SK-N-SH treated with all-trans-retinoic acid at 6 μM for 48 hours (cell line): ENCODE measurements at regions not wholly inside any gene's neighbourhood (a gene's known extent, or its start where the extent isn't known, plus 50 kb on each side); places are given as distances from the start of the nearest gene placed in this dataset.
"Not testable (repeated sequence)": the region's sequence is repeated elsewhere in the genome, so short reads cannot be mapped to it uniquely, and the experiment has no call there.

Experiments
- ATAC-seq: fragments of 200-7000 bp; cut with Tn5 transposase; 3 replicates; pipeline ENCODE4 v1.9.1; 2020; ENCODE audit warnings: mild to moderate bottlenecking, moderate library complexity
- ESRRG ChIP-seq: fragments of 250-450 bp; sonication (Bioruptor Pico); IDR thresholded peaks from 2 replicates; pipeline ENCODE4 v1.6.1; 2021; ENCODE audit warnings: mild to moderate bottlenecking
- PPARA ChIP-seq: fragments of 250-450 bp; sonication (Bioruptor Pico); IDR thresholded peaks from 2 replicates; pipeline ENCODE4 v1.5.0; 2020; ENCODE audit warnings: mild to moderate bottlenecking, borderline replicate concordance
- RARB ChIP-seq: fragments of 250-450 bp; sonication (Bioruptor Pico); IDR thresholded peaks from 2 replicates; pipeline ENCODE4 v1.8.0; 2021; ENCODE audit warnings: mild to moderate bottlenecking, moderate library complexity
- SNAI2 ChIP-seq: fragments of 250-450 bp; sonication (Bioruptor Pico); IDR thresholded peaks from 2 replicates; pipeline ENCODE4 v1.5.0; 2020; ENCODE audit warnings: mild to moderate bottlenecking, moderate library complexity
- TOX ChIP-seq: fragments of 250-450 bp; sonication (Bioruptor Pico); IDR thresholded peaks from 2 replicates; pipeline ENCODE4 v1.8.0; 2021; ENCODE audit warnings: mild to moderate bottlenecking, moderate library complexity, borderline replicate concordance
- ZFP3 ChIP-seq: fragments of 250-450 bp; sonication (Bioruptor Pico); IDR thresholded peaks from 2 replicates; pipeline ENCODE4 v1.5.0; 2020; ENCODE audit warnings: mild to moderate bottlenecking, moderate library complexity
- ZFP30 ChIP-seq: fragments of 450-650 bp; formaldehyde crosslinking; IDR thresholded peaks from 2 replicates; pipeline ENCODE4 v1.5.0; 2022; ENCODE audit warnings: mild to moderate bottlenecking, moderate library complexity
- TF ChIP-seq, protein P1 (sequence below): fragments of 250-450 bp; sonication (Bioruptor Pico); IDR thresholded peaks from 2 replicates; pipeline ENCODE4 v1.5.1; 2020; ENCODE audit warnings: low read depth, mild to moderate bottlenecking, moderate library complexity
- TF ChIP-seq, protein P2 (sequence below): fragments of 250-450 bp; sonication (Bioruptor Pico); IDR thresholded peaks from 2 replicates; pipeline ENCODE4 v1.8.0; 2020; ENCODE audit warnings: mild to moderate bottlenecking, moderate library complexity, borderline replicate concordance
- TF ChIP-seq, protein P3 (sequence below): fragments of 250-450 bp; sonication (Bioruptor Pico); IDR thresholded peaks from 2 replicates; pipeline ENCODE4 v1.8.0; 2021; ENCODE audit warnings: low read depth, mild to moderate bottlenecking, moderate library complexity, borderline replicate concordance
- TF ChIP-seq, protein P4 (sequence below): fragments of 250-450 bp; sonication (Bioruptor Pico); IDR thresholded peaks from 2 replicates; pipeline ENCODE4 v1.5.0; 2020; ENCODE audit warnings: mild to moderate bottlenecking, moderate library complexity

DNA sequence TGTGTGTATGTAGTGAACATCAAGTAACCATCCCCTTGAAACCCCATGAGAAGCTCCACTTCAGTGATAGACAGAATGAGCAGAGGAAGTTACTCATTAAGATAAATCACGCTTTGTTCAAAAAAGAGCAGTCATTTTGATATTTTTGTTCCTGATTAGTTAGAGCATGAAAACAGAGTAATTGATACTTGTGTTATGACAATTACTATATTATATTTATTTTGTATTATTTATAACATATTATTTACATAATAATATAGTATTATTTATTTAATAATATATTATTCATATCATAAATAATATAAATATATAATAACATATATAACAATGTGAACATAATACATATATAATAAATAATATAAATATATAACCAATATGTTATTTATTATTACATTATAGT lies 580.9 kb downstream of the SOX5 start:
- no peak for ATAC-seq
- TF ChIP-seq, protein P1, sequence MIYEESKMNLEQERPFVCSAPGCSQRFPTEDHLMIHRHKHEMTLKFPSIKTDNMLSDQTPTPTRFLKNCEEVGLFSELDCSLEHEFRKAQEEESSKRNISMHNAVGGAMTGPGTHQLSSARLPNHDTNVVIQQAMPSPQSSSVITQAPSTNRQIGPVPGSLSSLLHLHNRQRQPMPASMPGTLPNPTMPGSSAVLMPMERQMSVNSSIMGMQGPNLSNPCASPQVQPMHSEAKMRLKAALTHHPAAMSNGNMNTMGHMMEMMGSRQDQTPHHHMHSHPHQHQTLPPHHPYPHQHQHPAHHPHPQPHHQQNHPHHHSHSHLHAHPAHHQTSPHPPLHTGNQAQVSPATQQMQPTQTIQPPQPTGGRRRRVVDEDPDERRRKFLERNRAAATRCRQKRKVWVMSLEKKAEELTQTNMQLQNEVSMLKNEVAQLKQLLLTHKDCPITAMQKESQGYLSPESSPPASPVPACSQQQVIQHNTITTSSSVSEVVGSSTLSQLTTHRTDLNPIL (CRISPR knock-in tag): no peak
- no peak for TF ChIP-seq SNAI2 (CRISPR knock-in tag)
- TF ChIP-seq, all 23 proteins: peak for 0

DNA sequence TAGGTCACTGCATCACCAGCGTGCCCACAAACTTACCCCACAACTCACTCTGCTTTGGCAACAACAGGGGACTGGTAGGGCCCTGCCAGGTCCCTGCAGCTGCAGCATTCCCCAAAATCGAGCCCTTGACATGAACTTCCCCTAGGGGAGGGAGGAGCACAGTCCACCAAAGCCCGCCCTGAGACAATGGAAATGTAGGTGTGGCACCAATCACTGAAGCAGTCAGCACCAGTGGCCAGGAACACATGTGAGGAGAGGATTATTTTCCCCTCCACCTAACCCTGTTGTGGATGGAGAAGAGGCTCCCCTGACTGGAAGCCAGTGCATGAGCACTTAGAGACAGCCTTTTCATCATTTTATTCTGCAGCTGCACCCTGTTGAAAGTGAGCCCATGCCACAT lies 573.8 kb downstream of the SOX5 start:
- TF ChIP-seq TOX (CRISPR knock-in tag) (no peak), PPARA (CRISPR knock-in tag) (no peak)
- TF ChIP-seq, protein P2, sequence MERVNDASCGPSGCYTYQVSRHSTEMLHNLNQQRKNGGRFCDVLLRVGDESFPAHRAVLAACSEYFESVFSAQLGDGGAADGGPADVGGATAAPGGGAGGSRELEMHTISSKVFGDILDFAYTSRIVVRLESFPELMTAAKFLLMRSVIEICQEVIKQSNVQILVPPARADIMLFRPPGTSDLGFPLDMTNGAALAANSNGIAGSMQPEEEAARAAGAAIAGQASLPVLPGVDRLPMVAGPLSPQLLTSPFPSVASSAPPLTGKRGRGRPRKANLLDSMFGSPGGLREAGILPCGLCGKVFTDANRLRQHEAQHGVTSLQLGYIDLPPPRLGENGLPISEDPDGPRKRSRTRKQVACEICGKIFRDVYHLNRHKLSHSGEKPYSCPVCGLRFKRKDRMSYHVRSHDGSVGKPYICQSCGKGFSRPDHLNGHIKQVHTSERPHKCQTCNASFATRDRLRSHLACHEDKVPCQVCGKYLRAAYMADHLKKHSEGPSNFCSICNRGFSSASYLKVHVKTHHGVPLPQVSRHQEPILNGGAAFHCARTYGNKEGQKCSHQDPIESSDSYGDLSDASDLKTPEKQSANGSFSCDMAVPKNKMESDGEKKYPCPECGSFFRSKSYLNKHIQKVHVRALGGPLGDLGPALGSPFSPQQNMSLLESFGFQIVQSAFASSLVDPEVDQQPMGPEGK (CRISPR knock-in tag): no peak
- no peak for ATAC-seq

DNA sequence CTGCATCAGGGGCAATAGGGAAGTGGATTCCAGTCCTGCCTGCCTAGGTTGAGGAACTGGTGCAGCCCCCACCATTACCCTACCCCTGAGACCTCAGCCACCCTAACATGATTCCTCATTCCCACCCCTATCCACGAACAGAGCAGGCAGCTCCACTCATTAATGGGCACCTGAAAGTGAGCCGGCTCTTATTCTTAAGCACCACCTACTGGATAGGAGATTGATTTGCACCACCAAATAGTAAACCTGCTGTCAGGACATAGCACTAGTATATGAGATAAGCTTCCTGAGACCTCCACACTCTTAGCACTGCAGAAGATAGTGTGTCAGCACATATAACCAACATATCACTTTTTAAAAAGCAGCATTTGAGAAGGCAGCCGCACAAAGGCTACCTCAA lies 573.2 kb downstream of the SOX5 start:
- ATAC-seq: no peak
- TF ChIP-seq PPARA (CRISPR knock-in tag) (no peak), ZFP3 (CRISPR knock-in tag) (no peak), TOX (CRISPR knock-in tag) (no peak), SNAI2 (CRISPR knock-in tag) (no peak), RARB (no peak), ESRRG (no peak)
- TF ChIP-seq, protein P3, sequence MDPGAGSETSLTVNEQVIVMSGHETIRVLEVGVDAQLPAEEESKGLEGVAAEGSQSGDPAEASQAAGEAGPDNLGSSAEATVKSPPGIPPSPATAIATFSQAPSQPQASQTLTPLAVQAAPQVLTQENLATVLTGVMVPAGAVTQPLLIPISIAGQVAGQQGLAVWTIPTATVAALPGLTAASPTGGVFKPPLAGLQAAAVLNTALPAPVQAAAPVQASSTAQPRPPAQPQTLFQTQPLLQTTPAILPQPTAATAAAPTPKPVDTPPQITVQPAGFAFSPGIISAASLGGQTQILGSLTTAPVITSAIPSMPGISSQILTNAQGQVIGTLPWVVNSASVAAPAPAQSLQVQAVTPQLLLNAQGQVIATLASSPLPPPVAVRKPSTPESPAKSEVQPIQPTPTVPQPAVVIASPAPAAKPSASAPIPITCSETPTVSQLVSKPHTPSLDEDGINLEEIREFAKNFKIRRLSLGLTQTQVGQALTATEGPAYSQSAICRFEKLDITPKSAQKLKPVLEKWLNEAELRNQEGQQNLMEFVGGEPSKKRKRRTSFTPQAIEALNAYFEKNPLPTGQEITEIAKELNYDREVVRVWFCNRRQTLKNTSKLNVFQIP (CRISPR knock-in tag): no peak
- TF ChIP-seq, protein P4, sequence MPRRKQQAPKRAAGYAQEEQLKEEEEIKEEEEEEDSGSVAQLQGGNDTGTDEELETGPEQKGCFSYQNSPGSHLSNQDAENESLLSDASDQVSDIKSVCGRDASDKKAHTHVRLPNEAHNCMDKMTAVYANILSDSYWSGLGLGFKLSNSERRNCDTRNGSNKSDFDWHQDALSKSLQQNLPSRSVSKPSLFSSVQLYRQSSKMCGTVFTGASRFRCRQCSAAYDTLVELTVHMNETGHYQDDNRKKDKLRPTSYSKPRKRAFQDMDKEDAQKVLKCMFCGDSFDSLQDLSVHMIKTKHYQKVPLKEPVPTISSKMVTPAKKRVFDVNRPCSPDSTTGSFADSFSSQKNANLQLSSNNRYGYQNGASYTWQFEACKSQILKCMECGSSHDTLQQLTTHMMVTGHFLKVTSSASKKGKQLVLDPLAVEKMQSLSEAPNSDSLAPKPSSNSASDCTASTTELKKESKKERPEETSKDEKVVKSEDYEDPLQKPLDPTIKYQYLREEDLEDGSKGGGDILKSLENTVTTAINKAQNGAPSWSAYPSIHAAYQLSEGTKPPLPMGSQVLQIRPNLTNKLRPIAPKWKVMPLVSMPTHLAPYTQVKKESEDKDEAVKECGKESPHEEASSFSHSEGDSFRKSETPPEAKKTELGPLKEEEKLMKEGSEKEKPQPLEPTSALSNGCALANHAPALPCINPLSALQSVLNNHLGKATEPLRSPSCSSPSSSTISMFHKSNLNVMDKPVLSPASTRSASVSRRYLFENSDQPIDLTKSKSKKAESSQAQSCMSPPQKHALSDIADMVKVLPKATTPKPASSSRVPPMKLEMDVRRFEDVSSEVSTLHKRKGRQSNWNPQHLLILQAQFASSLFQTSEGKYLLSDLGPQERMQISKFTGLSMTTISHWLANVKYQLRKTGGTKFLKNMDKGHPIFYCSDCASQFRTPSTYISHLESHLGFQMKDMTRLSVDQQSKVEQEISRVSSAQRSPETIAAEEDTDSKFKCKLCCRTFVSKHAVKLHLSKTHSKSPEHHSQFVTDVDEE (CRISPR knock-in tag): no peak
- TF ChIP-seq, protein P2 (CRISPR knock-in tag): no peak

DNA sequence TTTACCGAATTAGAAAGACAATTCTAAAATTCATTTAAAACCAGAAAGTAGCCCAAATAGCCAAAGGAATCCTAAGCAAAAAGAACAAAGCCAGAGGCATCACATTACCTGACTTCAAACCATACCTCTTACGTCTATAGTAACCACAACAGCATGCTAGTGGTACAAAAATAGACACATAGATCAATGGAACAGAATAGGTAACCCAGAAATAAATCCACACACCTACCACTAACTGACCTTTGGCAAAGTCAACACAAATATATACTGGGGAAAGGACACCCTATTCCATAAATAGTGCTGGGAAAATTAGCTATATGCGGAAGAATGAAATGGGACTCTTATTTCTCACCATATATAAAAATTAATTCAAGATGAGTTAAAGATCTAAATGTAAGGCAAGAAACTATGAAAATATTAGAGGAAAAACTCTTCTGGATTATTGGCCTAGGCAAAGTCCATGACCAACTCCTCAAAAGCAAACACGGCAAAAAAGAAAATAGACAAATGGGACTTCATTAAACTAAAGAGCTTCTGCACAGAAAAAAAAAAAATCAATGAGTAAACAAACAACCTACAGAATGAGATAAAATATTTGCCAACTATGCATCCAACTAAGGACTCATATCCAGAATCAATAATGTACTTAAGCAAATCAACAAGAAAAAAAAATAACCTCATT lies 568.9 kb downstream of the SOX5 start:
- no peak for ATAC-seq
- TF ChIP-seq, protein P3 (CRISPR knock-in tag): no peak
- TF ChIP-seq ZFP30 (CRISPR knock-in tag): no peak

DNA sequence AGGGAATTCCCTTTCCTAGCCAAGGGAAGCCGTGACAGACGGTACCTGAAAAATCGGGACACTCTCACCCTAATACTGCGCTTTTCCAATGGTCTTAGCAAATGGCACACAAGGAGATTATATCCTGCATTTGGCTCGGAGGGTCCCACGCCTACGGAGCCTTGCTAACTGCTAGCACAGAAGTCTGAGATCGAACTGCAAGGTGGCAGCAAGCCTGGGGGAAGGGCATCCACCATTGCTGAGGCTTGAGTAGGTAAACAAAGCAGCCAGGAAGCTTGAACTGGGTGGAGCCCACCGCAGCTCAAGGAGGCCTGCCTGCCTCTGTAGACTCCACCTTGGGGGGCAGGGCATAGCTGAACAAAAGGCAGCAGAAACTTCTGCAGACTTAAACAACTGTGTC lies 560.6 kb downstream of the SOX5 start:
- ATAC-seq: not testable (repeated sequence)

DNA sequence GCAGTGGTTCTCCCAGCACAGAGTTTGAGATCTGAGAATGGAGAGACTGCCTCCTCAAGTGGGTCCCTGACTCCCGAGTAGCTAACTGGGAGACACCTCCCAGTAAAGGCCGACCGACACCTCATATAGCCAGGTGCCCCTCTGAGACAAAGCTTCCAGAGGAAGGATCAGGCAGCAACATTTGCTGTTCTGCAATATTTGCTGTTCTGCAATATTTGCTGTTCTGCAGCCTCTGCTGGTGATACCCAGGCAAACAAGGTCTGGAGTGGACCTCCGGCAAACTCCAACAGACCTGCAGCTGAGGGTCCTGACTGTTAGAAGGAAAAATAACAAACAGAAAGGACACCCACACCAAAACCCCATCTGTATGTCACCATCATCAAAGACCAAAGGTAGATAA lies 560.2 kb downstream of the SOX5 start:
- not testable (repeated sequence) for ATAC-seq
